SK-N-SH (cell line): ENCODE measurements at regions not wholly inside any gene's neighbourhood (a gene's known extent, or its start where the extent isn't known, plus 50 kb on each side); places are given as distances from the start of the nearest gene placed in this dataset.

Source experiments
- CTCF ChIA-PET: fragments of 300-600, 350-600 bp; formaldehyde crosslinking; extraction: SDS; loops from one replicate; lab custom pipeline; 2021; lab: Yijun Ruan, JAX
- POLR2A ChIA-PET: fragments of 350-600 bp; sonication (Branson Sonifier 250); formaldehyde crosslinking; extraction: SDS; loops from one replicate; lab custom pipeline; 2020; ENCODE audit warnings: antibody characterized with exemption, inconsistent platforms; lab: Yijun Ruan, JAX
- DNase-seq: peaks from one replicate; pipeline ENCODE4 v3.0.0; 2012
- H2AFZ ChIP-seq: fragments of 200-600 bp; sonication (generic); 2 replicates; pipeline ENCODE4 v1.8.1; 2016; ENCODE audit warnings: antibody characterized with exemption, mild to moderate bottlenecking, low read depth
- H3F3A ChIP-seq: fragments of 200-600 bp; sonication (generic); replicated peaks from 2 replicates; pipeline ENCODE3; 2016; ENCODE audit warnings: antibody characterized with exemption, mild to moderate bottlenecking; ENCODE audit not compliant: insufficient read depth
- H3K27ac ChIP-seq, 2 experiments: fragments of 200-500 bp in 1 of 2; fragments of 200-600 bp in 1 of 2; sonication (Bioruptor generic) in 1 of 2; sonication (generic), shearing (Covaris generic) in 1 of 2; 2 replicates each; pipeline versions ENCODE4 v1.5.1 to v1.6.1; 2014 to 2016; ENCODE audit warnings: low read depth in 2 of 2, inconsistent platforms in 1 of 2, low read length in 1 of 2, mild to moderate bottlenecking in 1 of 2, mixed read lengths in 1 of 2
- H3K27me3 ChIP-seq: fragments of 200-600 bp; sonication (generic), shearing (Covaris generic); 2 replicates; pipeline ENCODE4 v1.6.1; 2016; ENCODE audit warnings: mixed run types; ENCODE audit not compliant: insufficient read depth
- H3K36me3 ChIP-seq, 2 experiments: fragments of 200-500 bp in 1 of 2; fragments of 200-600 bp in 1 of 2; sonication (Bioruptor generic) in 1 of 2; sonication (generic) in 1 of 2; replicated peaks in 1 of 2; 2 replicates each; pipeline versions ENCODE3 to v1.5.1; 2014 to 2016; ENCODE audit warnings: low read length in 1 of 2, mild to moderate bottlenecking in 1 of 2; ENCODE audit not compliant: insufficient read depth in 2 of 2, control insufficient read depth in 1 of 2
- H3K4me1 ChIP-seq, 2 experiments: fragments of 200-500 bp in 1 of 2; fragments of 200-600 bp in 1 of 2; sonication (Bioruptor generic) in 1 of 2; sonication (generic), shearing (Covaris generic) in 1 of 2; 2 replicates each; pipeline versions ENCODE4 v1.5.1 to v1.6.1; 2014 to 2016; ENCODE audit warnings: low read depth in 1 of 2, low read length in 1 of 2, mixed run types in 1 of 2; ENCODE audit not compliant: insufficient read depth in 2 of 2, control insufficient read depth in 1 of 2
- H3K4me2 ChIP-seq: fragments of 200-600 bp; sonication (generic), shearing (Covaris generic); 2 replicates; pipeline ENCODE4 v1.6.1; 2017; ENCODE audit warnings: mixed run types
- H3K4me3 ChIP-seq, 2 experiments: fragments of 200-500 bp in 1 of 2; fragments of 200-600 bp in 1 of 2; sonication (Bioruptor generic) in 1 of 2; sonication (generic), shearing (Covaris generic) in 1 of 2; 2 replicates each; pipeline versions ENCODE4 v1.5.1 to v1.8.1; 2014 to 2016; ENCODE audit warnings: low read depth in 2 of 2, inconsistent platforms in 1 of 2, low read length in 1 of 2, mild to moderate bottlenecking in 1 of 2, mixed read lengths in 1 of 2, moderate library complexity in 1 of 2
- H3K79me2 ChIP-seq: fragments of 200-600 bp; sonication (generic); 2 replicates; pipeline ENCODE4 v1.8.1; 2017; ENCODE audit warnings: mild to moderate bottlenecking; ENCODE audit not compliant: insufficient read depth
- H3K9ac ChIP-seq: fragments of 200-600 bp; sonication (generic); 2 replicates; pipeline ENCODE4 v1.6.1; 2017; ENCODE audit warnings: mixed run types
- H3K9me2 ChIP-seq: fragments of 200-600 bp; sonication (generic); 2 replicates; pipeline ENCODE4 v1.6.1; 2017; ENCODE audit warnings: mixed run types
- H3K9me3 ChIP-seq: fragments of 200-600 bp; sonication (generic); 2 replicates; pipeline ENCODE4 v1.6.1; 2017; ENCODE audit warnings: mixed run types, mild to moderate bottlenecking, moderate library complexity
- H4K20me1 ChIP-seq: fragments of 200-600 bp; sonication (generic); 2 replicates; pipeline ENCODE4 v1.6.1; 2017; ENCODE audit warnings: mild to moderate bottlenecking, mixed run types; ENCODE audit not compliant: insufficient read depth
- ELF1 ChIP-seq: IDR thresholded peaks from 2 replicates; pipeline ENCODE4 v1.4.0; 2012
- EZH2phosphoT487 ChIP-seq: fragments of 200-600 bp; sonication (generic); IDR thresholded peaks from 2 replicates; pipeline ENCODE4 v1.6.1; 2017; ENCODE audit warnings: low read depth, mixed run types, mild to moderate bottlenecking, antibody characterized with exemption, moderate library complexity, borderline replicate concordance
- FOSL2 ChIP-seq: IDR thresholded peaks from 2 replicates; pipeline ENCODE4 v1.4.0; 2012; ENCODE audit warnings: low read depth, mild to moderate bottlenecking, moderate library complexity, borderline replicate concordance
- GABPA ChIP-seq: IDR thresholded peaks from 2 replicates; pipeline ENCODE4 v1.4.0; 2012; ENCODE audit warnings: low read depth, mild to moderate bottlenecking
- GATA2 ChIP-seq: sonication (generic); formaldehyde crosslinking; IDR thresholded peaks from 2 replicates; pipeline ENCODE4 v1.5.0; 2020; ENCODE audit warnings: mild to moderate bottlenecking, missing genetic modification reagents
- JUND ChIP-seq: IDR thresholded peaks from 2 replicates; pipeline ENCODE4 v1.4.0; 2012
- MAX ChIP-seq: IDR thresholded peaks from 2 replicates; pipeline ENCODE4 v1.4.0; 2012; ENCODE audit warnings: low read depth
- MEF2A ChIP-seq: IDR thresholded peaks from 2 replicates; pipeline ENCODE4 v1.4.0; 2012; ENCODE audit warnings: low read depth, borderline replicate concordance
- MXI1 ChIP-seq: IDR thresholded peaks from 2 replicates; pipeline ENCODE4 v1.6.1; 2012; ENCODE audit warnings: mild to moderate bottlenecking, low read depth, low read length, improper control_type of control experiment
- PBX3 ChIP-seq: IDR thresholded peaks from 2 replicates; pipeline ENCODE4; 2012
- POLR2AphosphoS5 ChIP-seq: IDR thresholded peaks from 2 replicates; pipeline ENCODE4 v1.6.1; 2012; ENCODE audit warnings: low read depth, low read length
- RAD21 ChIP-seq: IDR thresholded peaks from 2 replicates; pipeline ENCODE4 v1.6.1; 2012; ENCODE audit warnings: mild to moderate bottlenecking, low read length
- RCOR1 ChIP-seq: fragments of 150-350 bp; IDR thresholded peaks from 2 replicates; pipeline ENCODE4 v1.6.1; 2017; ENCODE audit warnings: antibody characterized with exemption, low read length
- RXRA ChIP-seq: IDR thresholded peaks from 2 replicates; pipeline ENCODE4 v1.4.0; 2012; ENCODE audit warnings: low read depth, mild to moderate bottlenecking, borderline replicate concordance
- SIN3A ChIP-seq: IDR thresholded peaks from 2 replicates; pipeline ENCODE4 v1.6.1; 2012; ENCODE audit warnings: low read depth, mild to moderate bottlenecking, low read length, moderate library complexity, borderline replicate concordance
- SMC3 ChIP-seq: IDR thresholded peaks from 2 replicates; pipeline ENCODE4 v1.6.1; 2012; ENCODE audit warnings: low read depth, low read length, improper control_type of control experiment
- TAF1 ChIP-seq: IDR thresholded peaks from 2 replicates; pipeline ENCODE4 v1.6.1; 2012; ENCODE audit warnings: low read depth, mild to moderate bottlenecking, low read length, moderate library complexity, borderline replicate concordance
- TCF12 ChIP-seq: IDR thresholded peaks from 2 replicates; pipeline ENCODE4 v1.4.0; 2012
- TEAD4 ChIP-seq: IDR thresholded peaks from 2 replicates; pipeline ENCODE4 v1.4.0; 2012; ENCODE audit warnings: mild to moderate bottlenecking, borderline replicate concordance; ENCODE audit not compliant: insufficient read depth
- USF2 ChIP-seq: fragments of 150-350 bp; IDR thresholded peaks from 2 replicates; pipeline ENCODE4 v1.6.1; 2017; ENCODE audit warnings: antibody characterized with exemption, low read length, low read depth, borderline replicate concordance
- YY1 ChIP-seq: IDR thresholded peaks from 2 replicates; pipeline ENCODE4 v1.4.0; 2012; ENCODE audit warnings: low read depth, mild to moderate bottlenecking
- WGBS: methylation state at CpG from one replicate; pipeline ENCODE4 v1.1.6; 2017; ENCODE audit warnings: low lambda C conversion rate; 5-methylcytosine and 5-hydroxymethylcytosine counted together

GRCh38 chr1:228957535-228957934 is 222.3 kb downstream of the RHOU start:
- POLR2A ChIA-PET: no interaction called here
- no peak overlapping the region for H3K4me3 ChIP-seq
- TF ChIP-seq TEAD4: no peak
- no peak for TF ChIP-seq MXI1
- no peak for TF ChIP-seq ELF1
- no peak for TF ChIP-seq RAD21
- no peak for TF ChIP-seq SMC3
- no peak for TF ChIP-seq MAX
- no peak for TF ChIP-seq SIN3A
- TF ChIP-seq YY1: no peak
- no peak for TF ChIP-seq TCF12
- no peak for TF ChIP-seq USF2
- TF ChIP-seq POLR2AphosphoS5: no peak
- H2AFZ ChIP-seq: no peak overlapping the region
- H4K20me1 ChIP-seq: no peaks in the 10 kb centered on the region
- H3F3A ChIP-seq: no peaks in the 10 kb centered on the region
- no peaks in the 10 kb centered on the region for H3K79me2 ChIP-seq
- 87% methylated on average over 6 of the region's 6 CpGs for WGBS
- H3K27me3 ChIP-seq: no peaks in the 10 kb centered on the region
- no peaks in the 10 kb centered on the region for H3K36me3 ChIP-seq
- H3K9ac ChIP-seq: no peak overlapping the region
- no peaks in the 10 kb centered on the region for H3K9me2 ChIP-seq
- CTCF ChIA-PET: no interaction called here
- H3K4me2 ChIP-seq: no peak overlapping the region
- peaks cover 0 to 5% of the 10 kb centered on the region in 2 experiments; a peak in 1 of 4 replicates for H3K4me1 ChIP-seq
- no peak for DNase-seq
- no peak overlapping the region for H3K27ac ChIP-seq
- 0 out of 2 replicates have a peak, but pooled peaks cover 4% of the 10 kb centered on the region for H3K9me3 ChIP-seq

GRCh38 chr1:228958121-228958520 is 222.8 kb downstream of the RHOU start:
- H3K9ac ChIP-seq: no peak overlapping the region
- no peaks in the 10 kb centered on the region for H3F3A ChIP-seq
- TF ChIP-seq RCOR1: no peak
- TF ChIP-seq GATA2 (CRISPR knock-in tag): no peak
- no peak for TF ChIP-seq RXRA
- no peak for TF ChIP-seq FOSL2
- TF ChIP-seq GABPA: no peak
- TF ChIP-seq SMC3: no peak
- TF ChIP-seq MEF2A: no peak
- no peak for TF ChIP-seq PBX3
- TF ChIP-seq EZH2phosphoT487: no peak
- TF ChIP-seq TAF1: no peak
- no peak for TF ChIP-seq JUND
- TF ChIP-seq TEAD4: no peak
- H4K20me1 ChIP-seq: no peaks in the 10 kb centered on the region
- CTCF ChIA-PET: no interaction called here
- no peak overlapping the region for H3K4me3 ChIP-seq
- no peak overlapping the region for H3K27ac ChIP-seq
- H3K27me3 ChIP-seq: no peaks in the 10 kb centered on the region
- H3K9me2 ChIP-seq: no peaks in the 10 kb centered on the region
- POLR2A ChIA-PET: no interaction called here
- DNase-seq: no peak
- H3K4me2 ChIP-seq: no peak overlapping the region
- no peaks in the 10 kb centered on the region for H3K36me3 ChIP-seq
- H3K79me2 ChIP-seq: no peaks in the 10 kb centered on the region
- H2AFZ ChIP-seq: no peak overlapping the region
- H3K4me1 ChIP-seq: peaks cover 0 to 5% of the 10 kb centered on the region in 2 experiments; a peak in 1 of 4 replicates
- 76% methylated on average over 4 of the region's 4 CpGs for WGBS
- 0 out of 2 replicates have a peak, but pooled peaks cover 4% of the 10 kb centered on the region for H3K9me3 ChIP-seq
